ENCODE measurements at regions not wholly inside any gene's neighbourhood (a gene's known extent, or its start where the extent isn't known, plus 50 kb on each side); places are given as distances from the start of the nearest gene placed in this dataset.

GRCh38 chr7:116089293-116089692, 58.7 kb upstream of the TFEC start:
- TF ChIP-seq RFX5 (IDR thresholded peaks at IDR 0.05; ENCODE audit: low read length) (no peak), EZH2phosphoT487 (IDR thresholded peaks at IDR 0.05; ENCODE audit: borderline replicate concordance, low read depth) (no peak), EP300 (IDR thresholded peaks at IDR 0.05; ENCODE audit: borderline replicate concordance in 1 of 2, low read depth in 1 of 2, low read length in 1 of 2) (no peak), CTCF (IDR thresholded peaks at IDR 0.05) (no peak), TAF1 (IDR thresholded peaks at IDR 0.05; ENCODE audit: borderline replicate concordance, low read depth, low read length) (no peak), CHD2 (IDR thresholded peaks at IDR 0.05; ENCODE audit: low read length, partially characterized antibody) (no peak), ZBTB33 (IDR thresholded peaks at IDR 0.05; ENCODE audit: borderline replicate concordance, low read depth) (no peak), RAD21 (IDR thresholded peaks at IDR 0.05; ENCODE audit: low read length) (no peak)
